ENCODE measurements at regions not wholly inside any gene's neighbourhood (a gene's known extent, or its start where the extent isn't known, plus 50 kb on each side); places are given as distances from the start of the nearest gene placed in this dataset.

- Histone ChIP-seq H3K4me2 (ENCODE audit: low read length) (no peak overlapping the region), H4K20me1 (ENCODE audit: control insufficient read depth, insufficient read depth, low read depth, low read length) (no peaks in the 10 kb centered on the region), H3K36me3 (ENCODE audit: control insufficient read depth, low read length) (no peaks in the 10 kb centered on the region), H3K4me1 (ENCODE audit: control insufficient read depth, low read length) (no peaks in the 10 kb centered on the region), H3K9me3 (ENCODE audit: control insufficient read depth, insufficient read depth, low read length) (no peaks in the 10 kb centered on the region), H3F3A (ENCODE audit: control insufficient read depth, insufficient read depth) (no peaks in the 10 kb centered on the region), H3K4me3 (ENCODE audit: low read length) (no peak overlapping the region), H3K79me2 (ENCODE audit: control insufficient read depth, low read length) (no peaks in the 10 kb centered on the region), H3K27me3 (ENCODE audit: control insufficient read depth, low read length) (no peaks in the 10 kb centered on the region), H3K27ac (ENCODE audit: low read depth, low read length) (no peak overlapping the region), H3K9me2 (replicated peaks; ENCODE audit: control insufficient read depth, low read length) (no peaks in the 10 kb centered on the region)
- no peak for TF ChIP-seq CTCF (IDR thresholded peaks at IDR 0.05; ENCODE audit: low read depth, low read length, poor library complexity, severe bottlenecking)
- no peak for TF ChIP-seq EZH2phosphoT487 (IDR thresholded peaks at IDR 0.05; ENCODE audit: borderline replicate concordance, low read length)
Observed at GRCh38 chr2:30346471-30347169, 100.4 kb upstream of the LCLAT1 start.

DNA sequence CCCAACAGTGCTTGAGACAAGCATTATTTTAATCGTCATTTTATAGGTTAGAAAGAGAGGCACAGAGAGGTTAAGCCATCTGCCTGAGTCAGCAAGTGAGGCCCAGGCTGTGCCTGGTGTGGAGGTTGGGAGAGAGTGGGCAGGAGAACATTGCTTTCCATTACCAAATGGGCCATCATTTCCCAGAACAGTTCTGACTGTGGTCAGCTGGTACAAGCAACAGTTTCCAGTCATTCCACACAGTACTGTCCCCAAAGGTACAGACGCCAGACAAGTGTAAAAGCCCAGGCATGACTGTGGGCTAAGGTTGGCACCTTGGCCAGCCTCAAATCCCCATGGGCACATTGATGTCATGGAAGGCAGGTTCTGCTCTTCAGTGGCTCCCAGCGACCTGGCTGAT, 98.2 kb upstream of the LCLAT1 start:
- Histone ChIP-seq H3K4me1 (ENCODE audit: control insufficient read depth, low read length) (no peaks in the 10 kb centered on the region), H3K9me3 (ENCODE audit: control insufficient read depth, insufficient read depth, low read length) (no peaks in the 10 kb centered on the region), H3K36me3 (ENCODE audit: control insufficient read depth, low read length) (no peaks in the 10 kb centered on the region), H3K79me2 (ENCODE audit: control insufficient read depth, low read length) (no peaks in the 10 kb centered on the region), H3F3A (ENCODE audit: control insufficient read depth, insufficient read depth) (no peaks in the 10 kb centered on the region), H3K4me2 (ENCODE audit: low read length) (no peak overlapping the region), H3K27me3 (ENCODE audit: control insufficient read depth, low read length) (no peaks in the 10 kb centered on the region), H4K20me1 (ENCODE audit: control insufficient read depth, insufficient read depth, low read depth, low read length) (no peaks in the 10 kb centered on the region), H3K4me3 (ENCODE audit: low read length) (no peak overlapping the region), H3K27ac (ENCODE audit: low read depth, low read length) (no peak overlapping the region), H3K9me2 (replicated peaks; ENCODE audit: control insufficient read depth, low read length) (no peaks in the 10 kb centered on the region)
- TF ChIP-seq CTCF (IDR thresholded peaks at IDR 0.05; ENCODE audit: low read depth, low read length, poor library complexity, severe bottlenecking): no peak
- TF ChIP-seq EZH2phosphoT487 (IDR thresholded peaks at IDR 0.05; ENCODE audit: borderline replicate concordance, low read length): no peak

GRCh38 chr2:30349691-30350090, 97.4 kb upstream of the LCLAT1 start:
- Histone ChIP-seq H3K4me3 (ENCODE audit: low read length) (no peak overlapping the region), H3K4me2 (ENCODE audit: low read length) (no peak overlapping the region)

More at GRCh38 chr2:30349691-30350090, 97.4 kb upstream of the LCLAT1 start:
- Histone ChIP-seq H3K27ac (ENCODE audit: low read depth, low read length) (no peak overlapping the region), H3K79me2 (ENCODE audit: control insufficient read depth, low read length) (no peaks in the 10 kb centered on the region), H3K4me1 (ENCODE audit: control insufficient read depth, low read length) (no peaks in the 10 kb centered on the region), H4K20me1 (ENCODE audit: control insufficient read depth, insufficient read depth, low read depth, low read length) (no peaks in the 10 kb centered on the region), H3K27me3 (ENCODE audit: control insufficient read depth, low read length) (no peaks in the 10 kb centered on the region), H3K9me2 (replicated peaks; ENCODE audit: control insufficient read depth, low read length) (no peaks in the 10 kb centered on the region), H3F3A (ENCODE audit: control insufficient read depth, insufficient read depth) (no peaks in the 10 kb centered on the region), H3K36me3 (ENCODE audit: control insufficient read depth, low read length) (no peaks in the 10 kb centered on the region), H3K9me3 (ENCODE audit: control insufficient read depth, insufficient read depth, low read length) (no peaks in the 10 kb centered on the region)
- no peak for TF ChIP-seq EZH2phosphoT487 (IDR thresholded peaks at IDR 0.05; ENCODE audit: borderline replicate concordance, low read length)
- no peak for TF ChIP-seq CTCF (IDR thresholded peaks at IDR 0.05; ENCODE audit: low read depth, low read length, poor library complexity, severe bottlenecking)

Data from DOHH2 (cell line).